PC-9 (cell line): ENCODE measurements at regions not wholly inside any gene's neighbourhood (a gene's known extent, or its start where the extent isn't known, plus 50 kb on each side); places are given as distances from the start of the nearest gene placed in this dataset.

Experiments
- BruUV-seq: library from RNA; stranded (reverse); fragments of 400-500 nt; replicated peaks from 2 replicates; lab custom pipeline; 2021; lab: Mats Ljungman, UMichigan
- CTCF ChIA-PET: fragments of 300-600 bp; sonication (Branson Sonifier 250); formaldehyde crosslinking; loops from one replicate; lab custom pipeline; 2022; ENCODE audit warnings: antibody characterized with exemption; lab: Charles Lee
- POLR2A ChIA-PET: fragments of 300-600 bp; sonication (Branson Sonifier 250); formaldehyde crosslinking; loops from one replicate; lab custom pipeline; 2022; ENCODE audit warnings: antibody characterized with exemption; ENCODE audit not compliant: unreplicated experiment; lab: Charles Lee
- DNase-seq, 2 experiments: peaks; one replicate each; pipeline versions ENCODE4 v3.0.0 to v3.0.0-alpha.2; 2015 to 2022; ENCODE audit warnings: mixed read lengths in 1 of 2
- H2AFZ ChIP-seq: fragments of 200-600 bp; sonication (generic); 2 replicates; pipeline ENCODE4 v1.8.1; 2017; ENCODE audit warnings: antibody characterized with exemption
- H3F3A ChIP-seq: fragments of 200-600 bp; sonication (generic); 2 replicates; pipeline ENCODE4 v1.8.1; 2017; ENCODE audit warnings: antibody characterized with exemption, mild to moderate bottlenecking, low read depth; ENCODE audit not compliant: insufficient read depth
- H3K27ac ChIP-seq: fragments of 200-600 bp; sonication (generic); 2 replicates; pipeline ENCODE4 v1.6.1; 2016; ENCODE audit warnings: mixed run types
- H3K27me3 ChIP-seq: fragments of 200-600 bp; sonication (generic); 2 replicates; pipeline ENCODE4 v1.6.1; 2016; ENCODE audit warnings: low read depth, mixed run types; ENCODE audit not compliant: insufficient read depth
- H3K36me3 ChIP-seq: fragments of 200-600 bp; sonication (generic); 2 replicates; pipeline ENCODE4 v1.6.1; 2016; ENCODE audit warnings: low read depth, mixed run types
- H3K4me1 ChIP-seq: fragments of 200-600 bp; sonication (generic); replicated peaks from 2 replicates; pipeline ENCODE4 v1.6.1; 2016; ENCODE audit warnings: mixed run types; ENCODE audit not compliant: insufficient read depth
- H3K4me2 ChIP-seq: fragments of 200-600 bp; sonication (generic); 2 replicates; pipeline ENCODE4 v1.6.1; 2017; ENCODE audit warnings: mixed run types
- H3K4me3 ChIP-seq: fragments of 200-600 bp; sonication (generic); 2 replicates; pipeline ENCODE4 v1.6.1; 2016; ENCODE audit warnings: mixed run types
- H3K79me2 ChIP-seq: fragments of 200-600 bp; sonication (generic); 2 replicates; pipeline ENCODE4 v1.6.1; 2017; ENCODE audit warnings: low read depth, mixed run types
- H3K9me2 ChIP-seq: fragments of 200-600 bp; sonication (generic); 2 replicates; pipeline ENCODE4 v1.8.1; 2017; ENCODE audit warnings: mild to moderate bottlenecking; ENCODE audit not compliant: insufficient read depth
- H3K9me3 ChIP-seq: fragments of 200-600 bp; sonication (generic); 2 replicates; pipeline ENCODE4 v1.8.1; 2016; ENCODE audit warnings: low read depth; ENCODE audit not compliant: insufficient read depth
- H4K20me1 ChIP-seq: fragments of 200-600 bp; sonication (generic); 2 replicates; pipeline ENCODE4 v1.8.1; 2017; ENCODE audit not compliant: insufficient read depth
- CTCF ChIP-seq: fragments of 200-600 bp; sonication (generic); conservative IDR thresholded peaks from 2 replicates; pipeline ENCODE4 v1.6.1; 2017; ENCODE audit warnings: mixed run types, antibody characterized with exemption, mild to moderate bottlenecking, moderate library complexity
- EZH2 ChIP-seq: fragments of 200-600 bp; sonication (generic); IDR thresholded peaks from 2 replicates; pipeline ENCODE4 v1.8.0; 2017; ENCODE audit warnings: antibody characterized with exemption, low read depth
- intact Hi-C: fragments of 100-400 bp; cut with micrococcal nuclease; formaldehyde crosslinking; loops from one replicate; pipeline ENCODE4 v1.10.0; 2022; ENCODE audit not compliant: unreplicated experiment

GRCh38 chr13:110047496-110047895, 259.5 kb downstream of the COL4A1 start:
- H3K4me1 ChIP-seq = peaks cover 10% of the 10 kb centered on the region
- no peak for TF ChIP-seq EZH2
- no peak for TF ChIP-seq CTCF
- no peak overlapping the region for H3K4me3 ChIP-seq
- no peaks in the 10 kb centered on the region for H3K36me3 ChIP-seq
- H3K27ac ChIP-seq = no peak overlapping the region
- H3K79me2 ChIP-seq = no peaks in the 10 kb centered on the region
- peaks cover under 1% of the 10 kb centered on the region; the same call in 1 of the 2 replicates for H3F3A ChIP-seq
- no peaks in the 10 kb centered on the region for H4K20me1 ChIP-seq
- H2AFZ ChIP-seq = no peak overlapping the region
- ChIA-PET CTCF (interaction anchor here (0.7 kb wide), 1 partner anchor 150 kb away, joined by 3 read pairs; no protein-coding TSS in a partner anchor), POLR2A (interaction anchor here (0.7 kb wide), 1 partner anchor 322 kb away, joined by 4 read pairs; no protein-coding TSS in a partner anchor)
- no TSS peak for BruUV-seq
- intact Hi-C loops = no loop called here
- H3K9me2 ChIP-seq = no peaks in the 10 kb centered on the region
- H3K9me3 ChIP-seq = no peaks in the 10 kb centered on the region
- no peak for DNase-seq
- no peak overlapping the region for H3K4me2 ChIP-seq
- H3K27me3 ChIP-seq = no peaks in the 10 kb centered on the region

DNA sequence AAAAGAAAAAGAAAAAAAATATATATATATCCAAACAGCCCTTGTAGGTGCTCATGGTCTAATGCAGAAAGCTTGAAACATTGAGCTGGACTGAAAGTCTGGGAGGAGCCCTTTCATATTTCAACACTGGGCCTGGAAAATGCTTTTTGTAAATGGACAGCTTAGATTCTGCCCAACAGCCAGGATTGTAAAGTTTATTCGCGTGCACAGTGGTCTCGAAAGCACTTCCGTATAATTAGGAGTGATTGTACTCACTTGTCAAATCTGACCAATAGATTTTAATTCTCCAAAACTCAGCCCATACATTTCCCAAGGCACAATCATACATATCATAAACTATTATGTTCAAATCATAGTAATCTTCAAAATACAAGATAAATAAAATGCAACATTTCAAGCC, 260.1 kb downstream of the COL4A1 start:
- Histone ChIP-seq H4K20me1 (no peaks in the 10 kb centered on the region), H3K9me3 (no peaks in the 10 kb centered on the region), H3K27me3 (no peaks in the 10 kb centered on the region), H3K4me3 (no peak overlapping the region), H3K79me2 (no peaks in the 10 kb centered on the region), H3F3A (peaks cover 4% of the 10 kb centered on the region; the same call in 1 of the 2 replicates), H3K9me2 (no peaks in the 10 kb centered on the region), H3K4me1 (peaks cover 10% of the 10 kb centered on the region), H3K36me3 (no peaks in the 10 kb centered on the region), H3K4me2 (no peak overlapping the region), H2AFZ (no peak overlapping the region), H3K27ac (no peak overlapping the region)
- intact Hi-C loops = no loop called here
- no TSS peak for BruUV-seq
- no peak for TF ChIP-seq CTCF
- POLR2A ChIA-PET = no interaction called here
- CTCF ChIA-PET = interaction anchor here (0.7 kb wide), 1 partner anchor 149 kb away, joined by 3 read pairs; no protein-coding TSS in a partner anchor
- no peak for DNase-seq

DNA sequence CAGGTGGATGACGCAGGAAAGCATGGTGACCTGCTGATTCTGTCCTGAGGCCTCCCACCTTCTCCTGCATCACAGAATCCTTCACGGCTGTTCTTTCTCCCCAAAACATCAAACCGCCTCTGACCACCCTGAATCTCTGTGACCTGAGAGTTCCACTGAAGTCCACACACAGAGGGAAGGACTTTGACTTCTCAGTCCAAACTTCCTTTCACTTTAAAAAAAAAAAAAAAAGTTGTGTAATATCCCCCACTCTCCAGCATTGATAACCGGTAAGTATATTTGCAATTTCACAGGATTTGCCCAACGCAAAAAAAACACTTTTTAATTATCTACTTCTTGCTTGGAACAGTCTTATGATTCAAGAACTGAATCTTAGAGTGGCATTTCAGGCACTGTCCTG, 259.5 kb upstream of the IRS2 start:
- TF ChIP-seq CTCF (no peak), EZH2 (no peak)
- Histone ChIP-seq H3K4me2 (no peak overlapping the region), H3K4me3 (no peak overlapping the region), H3F3A (peaks cover 4% of the 10 kb centered on the region; the same call in 1 of the 2 replicates), H3K79me2 (no peaks in the 10 kb centered on the region), H3K9me3 (no peaks in the 10 kb centered on the region), H4K20me1 (no peaks in the 10 kb centered on the region), H3K36me3 (no peaks in the 10 kb centered on the region), H3K27ac (no peak overlapping the region), H2AFZ (no peak overlapping the region), H3K4me1 (peaks cover 10% of the 10 kb centered on the region), H3K27me3 (no peaks in the 10 kb centered on the region), H3K9me2 (no peaks in the 10 kb centered on the region)
- DNase-seq = no peak
- intact Hi-C loops = no loop called here
- CTCF ChIA-PET = no interaction called here
- no TSS peak for BruUV-seq
- POLR2A ChIA-PET = no interaction called here
